WI38 (cell line): ENCODE measurements at regions not wholly inside any gene's neighbourhood (a gene's known extent, or its start where the extent isn't known, plus 50 kb on each side); places are given as distances from the start of the nearest gene placed in this dataset.

Source experiments
- H3K4me3 ChIP-seq: 2 replicates; pipeline ENCODE4 v1.5.1; 2011; ENCODE audit warnings: low read depth, mild to moderate bottlenecking, control low read depth, low read length
- CTCF ChIP-seq: IDR thresholded peaks from 2 replicates; pipeline ENCODE4 v1.5.1; 2012; ENCODE audit warnings: low read depth, mild to moderate bottlenecking, control low read depth, low read length

GRCh38 chr18:6465281-6465680, 50.6 kb upstream of the L3MBTL4 start:
- H3K4me3 ChIP-seq = no peak overlapping the region
- TF ChIP-seq CTCF = no peak

- H3K4me3 ChIP-seq = no peak overlapping the region
- TF ChIP-seq CTCF = no peak
These were observed 61.5 kb upstream of the L3MBTL4 start for GRCh38 chr18:6476190-6476589.

- TF ChIP-seq CTCF = no peak
- H3K4me3 ChIP-seq = no peak overlapping the region
These were observed 62.2 kb upstream of the L3MBTL4 start for GRCh38 chr18:6476880-6477279.

- no peak overlapping the region for H3K4me3 ChIP-seq
- TF ChIP-seq CTCF = no peak
These were observed 63.4 kb upstream of the L3MBTL4 start for GRCh38 chr18:6478121-6478520.

GRCh38 chr18:6479699-6480098, 65.0 kb upstream of the L3MBTL4 start:
- TF ChIP-seq CTCF = no peak

GRCh38 chr18:6482198-6482977, 67.7 kb upstream of the L3MBTL4 start:
- no peak overlapping the region for H3K4me3 ChIP-seq
- no peak for TF ChIP-seq CTCF

More at GRCh38 chr18:6479699-6480098, 65.0 kb upstream of the L3MBTL4 start:
- H3K4me3 ChIP-seq = no peak overlapping the region

- TF ChIP-seq CTCF = no peak
These were observed 69.9 kb upstream of the L3MBTL4 start for GRCh38 chr18:6484659-6485058.

More at GRCh38 chr18:6484659-6485058, 69.9 kb upstream of the L3MBTL4 start:
- no peak overlapping the region for H3K4me3 ChIP-seq
